ENCODE measurements at regions not wholly inside any gene's neighbourhood (a gene's known extent, or its start where the extent isn't known, plus 50 kb on each side); places are given as distances from the start of the nearest gene placed in this dataset.

DNA sequence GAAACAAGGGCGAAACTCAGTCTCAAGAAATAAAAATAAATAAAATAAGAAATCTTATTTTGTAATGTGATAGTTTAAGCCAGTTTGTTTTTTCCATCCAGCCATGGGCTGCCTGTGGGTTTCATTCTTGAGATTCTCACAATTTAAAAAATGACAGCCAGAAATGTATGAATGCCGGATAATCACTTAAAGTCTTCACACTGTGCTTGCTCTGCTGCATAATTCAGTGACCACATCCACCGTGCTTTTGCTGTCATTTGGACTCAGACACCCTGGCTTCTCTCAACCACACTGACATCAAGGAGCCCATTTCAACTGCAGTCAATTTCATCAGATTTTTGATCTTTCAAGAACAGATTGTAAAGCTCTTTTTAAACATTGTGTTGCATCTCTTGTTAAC is 61.0 kb upstream of the DAPK1 start:
- TF ChIP-seq, protein P1, sequence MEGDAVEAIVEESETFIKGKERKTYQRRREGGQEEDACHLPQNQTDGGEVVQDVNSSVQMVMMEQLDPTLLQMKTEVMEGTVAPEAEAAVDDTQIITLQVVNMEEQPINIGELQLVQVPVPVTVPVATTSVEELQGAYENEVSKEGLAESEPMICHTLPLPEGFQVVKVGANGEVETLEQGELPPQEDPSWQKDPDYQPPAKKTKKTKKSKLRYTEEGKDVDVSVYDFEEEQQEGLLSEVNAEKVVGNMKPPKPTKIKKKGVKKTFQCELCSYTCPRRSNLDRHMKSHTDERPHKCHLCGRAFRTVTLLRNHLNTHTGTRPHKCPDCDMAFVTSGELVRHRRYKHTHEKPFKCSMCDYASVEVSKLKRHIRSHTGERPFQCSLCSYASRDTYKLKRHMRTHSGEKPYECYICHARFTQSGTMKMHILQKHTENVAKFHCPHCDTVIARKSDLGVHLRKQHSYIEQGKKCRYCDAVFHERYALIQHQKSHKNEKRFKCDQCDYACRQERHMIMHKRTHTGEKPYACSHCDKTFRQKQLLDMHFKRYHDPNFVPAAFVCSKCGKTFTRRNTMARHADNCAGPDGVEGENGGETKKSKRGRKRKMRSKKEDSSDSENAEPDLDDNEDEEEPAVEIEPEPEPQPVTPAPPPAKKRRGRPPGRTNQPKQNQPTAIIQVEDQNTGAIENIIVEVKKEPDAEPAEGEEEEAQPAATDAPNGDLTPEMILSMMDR (IDR thresholded peaks at IDR 0.05) = no peak
- TF ChIP-seq POLR2A (IDR thresholded peaks at IDR 0.05) = no peak
